ENCODE measurements at regions not wholly inside any gene's neighbourhood (a gene's known extent, or its start where the extent isn't known, plus 50 kb on each side); places are given as distances from the start of the nearest gene placed in this dataset.

DNA sequence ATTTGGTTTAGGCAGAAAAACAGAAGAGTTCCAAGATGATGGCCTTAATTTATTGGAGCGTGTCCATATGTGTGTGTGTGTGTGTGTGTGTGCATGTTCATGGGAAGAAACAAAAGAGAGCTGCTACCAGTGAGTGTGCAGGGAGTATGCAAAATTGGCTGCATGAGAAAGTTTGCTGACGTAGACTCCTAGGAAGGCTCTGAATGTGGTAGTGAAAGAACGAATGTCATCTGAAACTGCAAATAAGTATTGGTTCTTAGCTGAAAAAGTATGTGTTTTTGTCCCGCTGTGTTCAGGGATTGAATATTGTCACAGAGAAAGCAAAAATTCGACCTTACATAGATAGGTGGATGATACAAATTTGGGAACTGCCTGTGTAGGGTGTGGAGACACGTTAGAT lies 542.6 kb upstream of the COX7C start:
- TF ChIP-seq POLR2B (IDR thresholded peaks at IDR 0.05; ENCODE audit: low read depth, partially characterized antibody) = no peak
- no peak for TF ChIP-seq MIER1 (IDR thresholded peaks at IDR 0.05; ENCODE audit: low read depth)
- no peak for TF ChIP-seq NFYB (IDR thresholded peaks at IDR 0.05; ENCODE audit: extremely low read depth, insufficient read length)
- no peak for TF ChIP-seq FOXA3 (CRISPR knock-in tag; conservative IDR thresholded peaks at IDR 0.05 in 1 of 2, IDR thresholded peaks at IDR 0.05 in 1 of 2)
- TF ChIP-seq POLR2AphosphoS2 (IDR thresholded peaks at IDR 0.05; ENCODE audit: low read length) = no peak
- no peak for TF ChIP-seq KLF13 (tag; IDR thresholded peaks at IDR 0.05; ENCODE audit: borderline replicate concordance, low read depth)
- TF ChIP-seq FOXA1 (IDR thresholded peaks at IDR 0.05; ENCODE audit: borderline replicate concordance) = no peak
- TF ChIP-seq, protein P1, sequence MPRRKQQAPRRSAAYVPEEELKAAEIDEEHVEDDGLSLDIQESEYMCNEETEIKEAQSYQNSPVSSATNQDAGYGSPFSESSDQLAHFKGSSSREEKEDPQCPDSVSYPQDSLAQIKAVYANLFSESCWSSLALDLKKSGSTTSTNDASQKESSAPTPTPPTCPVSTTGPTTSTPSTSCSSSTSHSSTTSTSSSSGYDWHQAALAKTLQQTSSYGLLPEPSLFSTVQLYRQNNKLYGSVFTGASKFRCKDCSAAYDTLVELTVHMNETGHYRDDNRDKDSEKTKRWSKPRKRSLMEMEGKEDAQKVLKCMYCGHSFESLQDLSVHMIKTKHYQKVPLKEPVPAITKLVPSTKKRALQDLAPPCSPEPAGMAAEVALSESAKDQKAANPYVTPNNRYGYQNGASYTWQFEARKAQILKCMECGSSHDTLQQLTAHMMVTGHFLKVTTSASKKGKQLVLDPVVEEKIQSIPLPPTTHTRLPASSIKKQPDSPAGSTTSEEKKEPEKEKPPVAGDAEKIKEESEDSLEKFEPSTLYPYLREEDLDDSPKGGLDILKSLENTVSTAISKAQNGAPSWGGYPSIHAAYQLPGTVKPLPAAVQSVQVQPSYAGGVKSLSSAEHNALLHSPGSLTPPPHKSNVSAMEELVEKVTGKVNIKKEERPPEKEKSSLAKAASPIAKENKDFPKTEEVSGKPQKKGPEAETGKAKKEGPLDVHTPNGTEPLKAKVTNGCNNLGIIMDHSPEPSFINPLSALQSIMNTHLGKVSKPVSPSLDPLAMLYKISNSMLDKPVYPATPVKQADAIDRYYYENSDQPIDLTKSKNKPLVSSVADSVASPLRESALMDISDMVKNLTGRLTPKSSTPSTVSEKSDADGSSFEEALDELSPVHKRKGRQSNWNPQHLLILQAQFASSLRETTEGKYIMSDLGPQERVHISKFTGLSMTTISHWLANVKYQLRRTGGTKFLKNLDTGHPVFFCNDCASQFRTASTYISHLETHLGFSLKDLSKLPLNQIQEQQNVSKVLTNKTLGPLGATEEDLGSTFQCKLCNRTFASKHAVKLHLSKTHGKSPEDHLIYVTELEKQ (CRISPR knock-in tag; IDR thresholded peaks at IDR 0.05) = no peak
- TF ChIP-seq YBX1 (IDR thresholded peaks at IDR 0.05) = no peak
- TF ChIP-seq TARDBP (IDR thresholded peaks at IDR 0.05) = no peak
